ENCODE measurements at regions not wholly inside any gene's neighbourhood (a gene's known extent, or its start where the extent isn't known, plus 50 kb on each side); places are given as distances from the start of the nearest gene placed in this dataset.
"Not testable (repeated sequence)": the region's sequence is repeated elsewhere in the genome, so short reads cannot be mapped to it uniquely, and the experiment has no call there.

GRCh38 chr14:106196459-106196858 lies 670.1 kb downstream of the TMEM121 start:
- DNase-seq (ENCODE audit: low read depth in 2 of 2) = peak; percentile 49 to 55

- not testable (repeated sequence) for DNase-seq (ENCODE audit: low read depth in 2 of 2)
Observed at GRCh38 chr14:106197264-106197663, 670.9 kb downstream of the TMEM121 start.

GRCh38 chr14:106199097-106199496 lies 672.7 kb downstream of the TMEM121 start:
- DNase-seq (ENCODE audit: low read depth in 2 of 2) = no peak

GRCh38 chr14:106200541-106201315 lies 674.3 kb downstream of the TMEM121 start:
- DNase-seq (ENCODE audit: low read depth in 2 of 2) = no peak

- DNase-seq (ENCODE audit: low read depth in 2 of 2) = no peak
Observed at GRCh38 chr14:106201376-106201775, 675.0 kb downstream of the TMEM121 start.

- DNase-seq (ENCODE audit: low read depth in 2 of 2) = no peak
Observed at GRCh38 chr14:106203438-106203837, 677.1 kb downstream of the TMEM121 start.

GRCh38 chr14:106204063-106204462 lies 677.7 kb downstream of the TMEM121 start:
- no peak for DNase-seq (ENCODE audit: low read depth in 2 of 2)

- no peak for DNase-seq (ENCODE audit: low read depth in 2 of 2)
Observed at GRCh38 chr14:106207316-106207715, 680.9 kb downstream of the TMEM121 start.

- DNase-seq (ENCODE audit: low read depth in 2 of 2) = no peak
Observed at GRCh38 chr14:106208794-106209193, 682.4 kb downstream of the TMEM121 start.

- DNase-seq (ENCODE audit: low read depth in 2 of 2) = no peak
Observed at GRCh38 chr14:106209755-106210154, 683.4 kb downstream of the TMEM121 start.

- DNase-seq (ENCODE audit: low read depth in 2 of 2) = no peak
Observed at GRCh38 chr14:106210650-106211049, 684.3 kb downstream of the TMEM121 start.

GRCh38 chr14:106211334-106211900 lies 685.0 kb downstream of the TMEM121 start:
- DNase-seq (ENCODE audit: low read depth in 2 of 2) = no peak

- DNase-seq (ENCODE audit: low read depth in 2 of 2) = no peak
Observed at GRCh38 chr14:106215229-106215628, 688.8 kb downstream of the TMEM121 start.

GRCh38 chr14:106216679-106217078 lies 690.3 kb downstream of the TMEM121 start:
- no peak for DNase-seq (ENCODE audit: low read depth in 2 of 2)

- DNase-seq (ENCODE audit: low read depth in 2 of 2) = no peak
Observed at GRCh38 chr14:106218174-106218573, 691.8 kb downstream of the TMEM121 start.

- DNase-seq (ENCODE audit: low read depth in 2 of 2) = no peak
Observed at GRCh38 chr14:106222311-106222710, 695.9 kb downstream of the TMEM121 start.

GRCh38 chr14:106222731-106223130 lies 696.3 kb downstream of the TMEM121 start:
- no peak for DNase-seq (ENCODE audit: low read depth in 2 of 2)

- no peak for DNase-seq (ENCODE audit: low read depth in 2 of 2)
Observed at GRCh38 chr14:106227793-106228192, 701.4 kb downstream of the TMEM121 start.

- no peak for DNase-seq (ENCODE audit: low read depth in 2 of 2)
Observed at GRCh38 chr14:106228541-106229158, 702.3 kb downstream of the TMEM121 start.

GRCh38 chr14:106230071-106230470 lies 703.7 kb downstream of the TMEM121 start:
- no peak for DNase-seq (ENCODE audit: low read depth in 2 of 2)

- DNase-seq (ENCODE audit: low read depth in 2 of 2) = not testable (repeated sequence)
Observed at GRCh38 chr14:106233191-106233590, 706.8 kb downstream of the TMEM121 start.

- not testable (repeated sequence) for DNase-seq (ENCODE audit: low read depth in 2 of 2)
Observed at GRCh38 chr14:106234525-106235254, 708.3 kb downstream of the TMEM121 start.

Measured in stimulated activated CD8-positive, alpha-beta memory T cell treated with anti-CD3 and anti-CD28 coated beads, Interleukin-7, amount 100 ng/mL, for 1 hour (primary cell).